ENCODE measurements at regions not wholly inside any gene's neighbourhood (a gene's known extent, or its start where the extent isn't known, plus 50 kb on each side); places are given as distances from the start of the nearest gene placed in this dataset.

DNA sequence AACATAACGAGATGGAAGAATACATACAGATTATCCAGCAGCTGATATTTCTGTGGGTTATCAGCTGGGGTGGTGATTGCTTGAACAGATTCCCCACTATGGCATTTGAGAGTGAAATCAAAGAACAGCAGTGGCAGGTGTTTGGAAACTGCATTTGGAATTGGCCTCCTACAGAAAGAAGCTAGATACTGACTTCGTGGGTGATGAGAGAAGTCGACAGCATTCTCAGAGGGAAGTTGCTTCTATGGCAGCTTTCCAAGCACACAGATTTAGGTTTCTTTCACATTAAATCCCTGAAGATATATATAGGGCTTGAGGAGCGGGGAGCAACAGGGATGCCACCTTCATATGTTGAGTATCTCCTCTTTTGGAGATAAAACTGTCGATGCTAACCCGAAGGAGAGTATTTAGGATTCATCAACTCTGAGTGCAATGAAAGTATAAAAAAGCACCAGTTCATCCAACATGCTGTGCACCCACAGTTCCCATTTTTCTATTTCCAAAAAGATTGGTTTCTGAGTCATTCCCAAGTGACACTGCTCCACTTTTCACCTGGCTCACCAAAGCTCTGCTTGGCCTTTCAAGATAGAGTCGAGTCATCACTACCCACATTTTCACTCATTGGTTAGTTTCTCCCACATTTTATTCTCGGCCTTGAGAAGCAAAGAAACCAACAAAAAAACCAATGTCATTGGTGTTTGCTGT, 579.8 kb upstream of the SUCLG2 start:
- DNase-seq (ENCODE audit: low spot score in 2 of 2) = no peak
- in situ Hi-C loops (cut with MboI; ENCODE audit: low sequenced_read_pairs) = no loop called here
- Histone ChIP-seq H3K4me3 (no peak overlapping the region), H3K36me3 (replicated peaks) (no peaks in the 10 kb centered on the region), H3K27me3 (ENCODE audit: low read depth) (no peaks in the 10 kb centered on the region), H3K9me3 (no peaks in the 10 kb centered on the region), H3K4me1 (no peaks in the 10 kb centered on the region)

DNA sequence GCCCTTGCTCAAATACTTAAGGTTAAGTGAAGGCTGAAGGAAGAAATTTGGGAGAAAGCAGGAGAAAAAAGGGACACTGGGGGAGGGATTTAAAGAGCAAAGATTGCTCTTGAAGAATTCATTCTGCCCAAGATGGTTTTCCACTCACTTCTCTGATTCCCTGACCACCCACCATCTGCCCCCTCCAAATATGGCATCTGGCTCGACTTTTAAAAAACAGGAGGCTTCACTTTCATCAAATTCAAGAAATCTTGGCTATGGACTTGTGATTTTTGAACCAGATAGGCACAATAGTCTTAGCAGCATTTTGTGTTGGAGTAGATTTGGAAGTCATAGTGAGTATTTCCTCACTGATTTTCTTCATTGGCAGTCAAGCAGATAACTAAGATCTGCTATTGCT, 574.4 kb upstream of the SUCLG2 start:
- Histone ChIP-seq H3K4me1 (no peaks in the 10 kb centered on the region), H3K27me3 (ENCODE audit: low read depth) (no peaks in the 10 kb centered on the region), H3K9me3 (no peaks in the 10 kb centered on the region), H3K4me3 (no peak overlapping the region), H3K36me3 (replicated peaks) (no peaks in the 10 kb centered on the region)
- in situ Hi-C loops (cut with MboI; ENCODE audit: low sequenced_read_pairs) = no loop called here
- DNase-seq (ENCODE audit: low spot score in 2 of 2) = no peak

DNA sequence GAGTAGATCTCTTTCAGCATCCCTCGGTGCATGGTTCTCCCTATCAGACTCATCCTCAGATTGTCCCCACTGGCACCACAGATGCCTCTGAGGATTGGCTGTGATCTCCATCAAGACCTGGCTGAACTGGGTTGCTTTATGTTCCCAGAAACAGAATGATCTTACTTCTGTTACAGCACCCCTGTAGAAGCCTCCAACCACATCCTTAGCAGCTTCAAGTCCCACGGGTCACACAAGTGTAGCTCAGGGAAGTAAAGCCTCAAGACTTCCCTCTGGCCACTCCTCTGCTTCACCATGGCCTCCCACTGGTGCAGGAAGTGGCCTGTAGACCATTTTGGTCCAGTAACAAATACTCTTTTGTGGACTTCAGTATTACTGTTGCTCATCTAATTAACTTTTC, 566.4 kb upstream of the SUCLG2 start:
- Histone ChIP-seq H3K27me3 (ENCODE audit: low read depth) (no peaks in the 10 kb centered on the region), H3K4me3 (no peak overlapping the region), H3K9me3 (no peaks in the 10 kb centered on the region), H3K36me3 (replicated peaks) (no peaks in the 10 kb centered on the region), H3K4me1 (no peaks in the 10 kb centered on the region)
- in situ Hi-C loops (cut with MboI; ENCODE audit: low sequenced_read_pairs) = no loop called here
- DNase-seq (ENCODE audit: low spot score in 2 of 2) = no peak

DNA sequence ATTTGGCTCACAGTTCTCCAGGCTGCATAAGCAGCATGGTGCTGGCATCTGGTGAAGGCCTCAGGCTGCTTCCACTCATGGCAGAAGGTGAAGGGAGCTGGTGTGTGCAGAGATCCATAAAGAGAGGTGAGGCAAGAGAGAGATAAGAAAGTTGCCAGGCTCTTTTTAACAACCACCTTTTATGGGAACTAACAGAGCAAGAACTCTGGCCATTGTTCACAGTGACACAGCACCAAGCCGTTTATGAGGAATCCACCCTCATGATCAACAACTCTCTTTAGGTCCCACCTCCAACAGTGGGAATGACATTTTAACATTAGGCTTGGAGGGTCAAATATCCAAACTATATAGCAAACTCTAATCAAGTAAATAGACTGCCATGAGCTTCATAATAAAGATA, 557.2 kb upstream of the SUCLG2 start:
- no peak overlapping the region for H3K4me3 ChIP-seq
- DNase-seq (ENCODE audit: low spot score in 2 of 2) = no peak
- H3K27me3 ChIP-seq (ENCODE audit: low read depth) = no peaks in the 10 kb centered on the region
- in situ Hi-C loops (cut with MboI; ENCODE audit: low sequenced_read_pairs) = no loop called here
- no peaks in the 10 kb centered on the region for H3K4me1 ChIP-seq
- no peaks in the 10 kb centered on the region for H3K36me3 ChIP-seq (replicated peaks)
- no peaks in the 10 kb centered on the region for H3K9me3 ChIP-seq

DNA sequence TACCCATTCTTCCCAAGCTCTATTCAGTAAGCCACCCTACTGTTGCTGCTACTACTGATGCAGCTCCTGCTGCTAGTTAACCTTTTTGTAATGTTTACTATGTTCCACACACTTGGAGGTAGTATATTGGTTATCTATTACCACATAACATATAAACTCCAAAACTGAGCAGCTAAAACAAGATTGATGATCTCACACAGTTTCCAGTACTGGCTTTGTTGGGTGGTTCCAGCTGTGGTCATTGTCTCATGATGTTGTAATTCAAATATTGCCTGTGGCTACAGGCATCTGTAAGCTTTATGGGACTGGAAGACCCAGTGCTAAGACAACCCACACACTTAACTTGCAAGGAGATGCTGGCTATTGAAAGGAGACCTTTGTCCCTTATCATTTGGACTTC, 556.2 kb upstream of the SUCLG2 start:
- in situ Hi-C loops (cut with MboI; ENCODE audit: low sequenced_read_pairs) = no loop called here
- H3K4me1 ChIP-seq = no peaks in the 10 kb centered on the region
- H3K27me3 ChIP-seq (ENCODE audit: low read depth) = no peaks in the 10 kb centered on the region
- no peaks in the 10 kb centered on the region for H3K36me3 ChIP-seq (replicated peaks)
- no peak overlapping the region for H3K4me3 ChIP-seq
- no peak for DNase-seq (ENCODE audit: low spot score in 2 of 2)
- no peaks in the 10 kb centered on the region for H3K9me3 ChIP-seq

DNA sequence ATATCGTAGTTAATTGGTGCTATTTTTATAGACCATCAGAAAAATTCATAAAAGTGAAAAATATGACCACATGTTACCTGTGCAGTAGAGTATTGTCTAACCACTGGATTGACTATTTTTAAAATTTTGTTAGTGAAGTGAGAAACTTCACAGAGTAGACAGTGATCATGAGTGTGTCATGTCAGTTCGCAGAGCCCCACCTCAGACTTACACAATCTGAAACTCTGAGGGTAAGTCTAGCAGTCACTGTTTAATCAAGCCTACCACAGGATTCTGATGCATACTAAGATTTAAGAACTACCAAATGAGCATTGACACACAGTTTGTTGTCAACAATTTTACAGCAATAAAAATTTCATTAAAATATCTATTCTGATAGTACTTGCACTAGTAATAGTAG, 552.9 kb upstream of the SUCLG2 start:
- Histone ChIP-seq H3K36me3 (replicated peaks) (no peaks in the 10 kb centered on the region), H3K27me3 (ENCODE audit: low read depth) (no peaks in the 10 kb centered on the region), H3K4me1 (no peaks in the 10 kb centered on the region), H3K4me3 (no peak overlapping the region), H3K9me3 (no peaks in the 10 kb centered on the region)
- DNase-seq (ENCODE audit: low spot score in 2 of 2) = no peak
- in situ Hi-C loops (cut with MboI; ENCODE audit: low sequenced_read_pairs) = no loop called here

DNA sequence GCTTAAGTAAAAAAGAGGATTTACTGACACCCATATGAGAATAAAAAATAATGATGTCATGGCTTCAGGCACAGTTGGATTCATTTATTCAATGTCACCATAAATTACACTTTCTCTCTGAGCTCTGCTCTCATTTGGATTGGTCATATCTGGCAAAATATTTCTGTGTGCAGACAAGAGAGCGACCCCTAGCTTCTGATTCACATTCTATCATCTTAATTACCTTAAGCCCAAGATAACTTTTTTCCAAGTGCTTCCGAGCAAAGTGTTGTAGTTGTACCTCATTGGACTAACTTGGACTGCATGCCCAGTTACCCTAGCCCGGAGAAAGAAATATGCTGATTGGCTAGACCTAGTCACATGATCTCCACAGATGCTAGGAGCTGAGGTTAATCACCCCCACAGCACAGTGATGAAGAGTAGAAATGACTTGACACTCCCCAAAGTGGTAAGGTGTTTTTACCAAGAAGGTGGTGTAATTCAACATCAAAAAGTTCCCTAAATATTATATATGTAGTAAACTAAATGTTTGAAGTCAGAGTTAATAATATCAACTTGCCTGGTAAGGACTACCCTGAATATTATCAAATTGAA, 552.2 kb upstream of the SUCLG2 start:
- Histone ChIP-seq H3K27me3 (ENCODE audit: low read depth) (no peaks in the 10 kb centered on the region), H3K4me3 (no peak overlapping the region), H3K4me1 (no peaks in the 10 kb centered on the region), H3K9me3 (no peaks in the 10 kb centered on the region), H3K36me3 (replicated peaks) (no peaks in the 10 kb centered on the region)
- peak in 1 of 2 experiments; percentile 7 for DNase-seq (ENCODE audit: low spot score in 2 of 2)
- in situ Hi-C loops (cut with MboI; ENCODE audit: low sequenced_read_pairs) = no loop called here

DNA sequence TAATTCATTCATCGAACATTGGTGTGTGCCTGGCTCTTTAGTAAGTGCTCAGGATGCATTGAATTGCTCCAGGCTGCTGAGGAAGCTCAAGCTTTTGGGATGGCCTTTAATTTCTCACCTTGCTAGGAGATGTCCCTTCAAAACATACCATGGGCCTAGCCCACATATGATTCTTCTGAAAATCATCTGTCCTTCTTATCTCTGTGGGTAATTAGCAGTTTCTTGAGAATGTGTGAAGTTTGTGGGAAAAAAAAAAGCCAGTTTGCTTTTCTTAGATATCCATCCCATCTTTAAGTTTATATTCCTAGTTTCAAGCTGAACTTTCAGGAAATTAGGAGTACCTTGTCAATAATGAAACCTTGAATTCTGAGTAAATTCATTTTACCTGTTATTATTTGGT, 532.3 kb upstream of the SUCLG2 start:
- H3K9me3 ChIP-seq = no peaks in the 10 kb centered on the region
- no peaks in the 10 kb centered on the region for H3K36me3 ChIP-seq (replicated peaks)
- H3K4me3 ChIP-seq = no peak overlapping the region
- DNase-seq (ENCODE audit: low spot score in 2 of 2) = no peak
- in situ Hi-C loops (cut with MboI; ENCODE audit: low sequenced_read_pairs) = no loop called here
- H3K4me1 ChIP-seq = no peaks in the 10 kb centered on the region
- H3K27me3 ChIP-seq (ENCODE audit: low read depth) = no peaks in the 10 kb centered on the region

DNA sequence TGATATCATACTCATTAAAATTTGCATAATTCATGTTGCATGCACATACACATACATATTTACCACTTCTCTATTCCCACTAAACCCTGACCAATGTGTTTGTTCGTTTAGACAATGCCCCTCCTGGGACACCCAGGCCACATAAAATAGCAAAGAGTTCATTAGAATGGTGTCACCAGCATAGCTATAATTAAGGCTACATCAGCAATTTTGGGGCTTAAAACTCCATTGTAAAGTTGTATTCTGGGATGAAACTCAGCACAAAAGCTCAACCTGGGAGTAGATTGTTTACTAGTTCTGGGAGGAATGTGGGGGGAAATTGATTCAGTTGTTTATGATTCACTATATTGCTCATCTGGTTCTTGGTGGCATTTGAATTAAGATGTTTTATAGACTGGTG, 522.2 kb upstream of the SUCLG2 start:
- Histone ChIP-seq H3K4me1 (no peaks in the 10 kb centered on the region), H3K4me3 (no peak overlapping the region), H3K36me3 (replicated peaks) (no peaks in the 10 kb centered on the region), H3K27me3 (ENCODE audit: low read depth) (no peaks in the 10 kb centered on the region), H3K9me3 (no peaks in the 10 kb centered on the region)
- in situ Hi-C loops (cut with MboI; ENCODE audit: low sequenced_read_pairs) = no loop called here
- no peak for DNase-seq (ENCODE audit: low spot score in 2 of 2)

DNA sequence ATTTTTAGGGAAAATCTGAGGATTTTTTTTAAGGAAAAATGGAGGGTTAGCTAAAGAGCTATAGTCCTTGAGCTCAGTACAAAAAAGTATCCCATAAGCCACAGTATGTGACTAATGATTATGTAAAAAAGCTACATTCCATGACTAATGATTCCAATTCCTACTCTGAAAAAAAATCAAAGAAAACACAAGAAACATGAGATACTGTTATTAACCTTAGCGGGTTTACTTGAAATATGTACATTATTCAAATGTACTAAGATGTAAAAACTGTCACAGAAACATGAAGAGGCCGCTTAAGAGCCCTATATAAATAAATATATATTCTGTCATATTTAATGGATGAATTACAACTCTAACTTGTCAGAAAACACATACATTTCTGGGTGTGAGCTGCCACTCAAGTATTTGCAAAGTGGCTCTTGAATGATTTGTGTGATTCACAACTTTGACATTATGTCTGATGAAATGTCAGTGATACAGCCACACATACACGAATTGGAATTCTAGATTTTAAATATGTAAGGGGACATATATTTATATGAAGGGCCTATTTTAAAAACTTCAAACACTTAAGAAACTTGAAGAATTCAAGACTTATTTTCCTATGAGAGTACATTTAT, 518.7 kb upstream of the SUCLG2 start:
- DNase-seq (ENCODE audit: low spot score in 2 of 2) = no peak
- Histone ChIP-seq H3K27me3 (ENCODE audit: low read depth) (no peaks in the 10 kb centered on the region), H3K36me3 (replicated peaks) (no peaks in the 10 kb centered on the region), H3K4me1 (no peaks in the 10 kb centered on the region), H3K4me3 (no peak overlapping the region), H3K9me3 (no peaks in the 10 kb centered on the region)
- in situ Hi-C loops (cut with MboI; ENCODE audit: low sequenced_read_pairs) = no loop called here

DNA sequence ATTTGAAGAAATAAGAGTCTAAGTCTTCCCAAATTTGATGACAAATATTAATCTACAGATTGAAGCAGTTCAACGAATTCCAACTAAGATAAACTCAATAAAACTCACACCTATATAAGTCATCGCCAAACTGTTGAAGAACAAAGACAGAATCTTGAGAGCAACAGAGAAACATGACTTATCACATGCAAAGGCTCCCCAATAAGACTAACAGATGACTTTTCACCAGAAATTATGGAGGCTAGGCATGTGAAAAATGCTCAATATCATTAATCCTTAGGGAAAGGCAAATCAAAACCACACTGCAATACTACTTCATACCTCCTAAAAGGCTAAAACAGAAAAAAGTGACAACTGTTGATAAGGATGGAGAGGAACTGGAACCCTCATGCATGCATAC, 517.6 kb upstream of the SUCLG2 start:
- Histone ChIP-seq H3K4me1 (no peaks in the 10 kb centered on the region), H3K9me3 (no peaks in the 10 kb centered on the region), H3K27me3 (ENCODE audit: low read depth) (no peaks in the 10 kb centered on the region), H3K4me3 (no peak overlapping the region), H3K36me3 (replicated peaks) (no peaks in the 10 kb centered on the region)
- DNase-seq (ENCODE audit: low spot score in 2 of 2) = no peak
- in situ Hi-C loops (cut with MboI; ENCODE audit: low sequenced_read_pairs) = no loop called here

DNA sequence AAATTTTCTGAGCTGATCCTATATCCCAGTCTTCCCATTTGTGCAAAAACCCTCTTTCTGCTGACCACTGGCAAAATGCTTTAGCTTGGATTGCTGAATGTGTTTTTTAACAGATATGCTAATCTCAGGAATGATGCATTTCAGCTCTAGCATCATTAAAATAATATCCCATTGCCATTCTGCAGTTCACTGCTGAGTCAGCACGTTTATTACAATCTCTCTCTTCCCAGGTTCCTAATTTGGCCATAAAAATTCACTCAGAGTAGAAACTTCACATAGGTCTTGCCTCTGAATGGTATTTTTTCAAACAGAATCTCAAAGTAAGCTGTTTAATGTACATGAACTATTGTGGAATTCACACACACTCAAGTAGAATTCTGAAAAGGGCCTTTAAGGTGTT, 509.6 kb upstream of the SUCLG2 start:
- Histone ChIP-seq H3K4me1 (no peaks in the 10 kb centered on the region), H3K4me3 (no peak overlapping the region), H3K27me3 (ENCODE audit: low read depth) (no peaks in the 10 kb centered on the region), H3K9me3 (no peaks in the 10 kb centered on the region), H3K36me3 (replicated peaks) (no peaks in the 10 kb centered on the region)
- no peak for DNase-seq (ENCODE audit: low spot score in 2 of 2)
- in situ Hi-C loops (cut with MboI; ENCODE audit: low sequenced_read_pairs) = no loop called here

DNA sequence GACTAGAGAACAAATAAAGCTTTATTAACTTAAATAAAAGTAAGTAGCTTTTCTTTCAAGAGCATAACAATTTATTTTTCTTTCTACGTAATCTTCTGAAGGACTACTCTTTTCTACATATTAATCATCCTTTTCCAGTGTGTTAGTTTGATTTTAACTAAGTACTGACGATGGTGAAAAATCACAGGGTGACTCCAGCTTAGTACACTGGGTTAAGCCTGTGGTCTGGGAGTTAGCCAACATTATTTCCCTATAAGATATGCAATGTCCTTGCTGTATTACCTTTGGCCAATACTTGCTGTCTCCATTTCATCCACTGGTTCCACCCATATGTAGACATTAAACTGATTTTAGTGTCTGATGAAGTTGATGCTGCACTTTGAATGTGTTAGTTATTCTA, 508.6 kb upstream of the SUCLG2 start:
- no peaks in the 10 kb centered on the region for H3K36me3 ChIP-seq (replicated peaks)
- H3K27me3 ChIP-seq (ENCODE audit: low read depth) = no peaks in the 10 kb centered on the region
- no peak overlapping the region for H3K4me3 ChIP-seq
- in situ Hi-C loops (cut with MboI; ENCODE audit: low sequenced_read_pairs) = no loop called here
- no peak for DNase-seq (ENCODE audit: low spot score in 2 of 2)
- no peaks in the 10 kb centered on the region for H3K9me3 ChIP-seq
- no peaks in the 10 kb centered on the region for H3K4me1 ChIP-seq

DNA sequence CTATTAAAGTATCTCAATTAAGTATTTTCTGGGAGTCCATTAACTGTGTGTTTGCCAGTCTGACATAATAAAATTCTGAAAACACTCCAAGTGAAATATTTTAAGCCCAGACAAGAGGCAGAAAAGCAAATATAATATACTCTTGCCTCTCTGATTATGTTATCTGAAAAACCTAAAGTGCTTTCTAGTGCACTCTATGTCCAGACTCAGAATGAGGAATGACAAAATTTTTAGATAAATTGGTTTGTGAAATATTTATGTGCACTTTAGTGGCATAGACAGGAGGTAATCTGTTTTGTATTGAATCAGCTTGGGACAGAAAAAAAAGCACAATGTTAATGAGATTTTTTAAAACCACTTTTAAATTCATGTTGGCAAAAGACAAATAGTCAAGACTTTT, 508.2 kb upstream of the SUCLG2 start:
- DNase-seq (ENCODE audit: low spot score in 2 of 2) = no peak
- H3K4me3 ChIP-seq = no peak overlapping the region
- no peaks in the 10 kb centered on the region for H3K4me1 ChIP-seq
- H3K36me3 ChIP-seq (replicated peaks) = no peaks in the 10 kb centered on the region
- no peaks in the 10 kb centered on the region for H3K27me3 ChIP-seq (ENCODE audit: low read depth)
- H3K9me3 ChIP-seq = no peaks in the 10 kb centered on the region
- in situ Hi-C loops (cut with MboI; ENCODE audit: low sequenced_read_pairs) = no loop called here
